ENCODE measurements at regions not wholly inside any gene's neighbourhood (a gene's known extent, or its start where the extent isn't known, plus 50 kb on each side); places are given as distances from the start of the nearest gene placed in this dataset.

GRCh38 chr10:4485636-4486035 lies 340.4 kb upstream of the AKR1E2 start:
- no peak for ATAC-seq

DNA sequence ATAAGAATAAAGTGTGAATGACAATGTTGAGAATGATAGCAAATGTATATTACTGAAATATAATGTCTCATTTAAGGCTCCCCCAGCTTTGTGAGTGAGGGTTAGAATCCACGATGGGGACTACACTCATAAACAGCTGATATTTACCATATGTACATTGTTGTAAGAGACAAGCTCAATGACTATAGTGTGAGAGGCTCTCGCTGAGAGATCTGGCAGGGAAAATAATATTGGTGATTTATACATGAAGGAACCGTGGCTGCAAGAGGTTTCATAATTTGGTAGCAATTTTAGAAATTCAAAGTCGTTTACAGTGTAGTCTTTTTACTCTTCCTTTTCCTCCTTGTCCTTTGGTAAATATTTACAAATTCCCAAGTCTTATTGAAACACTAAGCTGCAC lies 342.2 kb upstream of the AKR1E2 start:
- no peak for DNase-seq
- POLR2A ChIA-PET (ENCODE audit: unreplicated experiment) = no interaction called here
- H3F3A ChIP-seq (ENCODE audit: low read length, unreplicated experiment) = no peaks in the 10 kb centered on the region
- ATAC-seq = no peak
- H3K27ac ChIP-seq (ENCODE audit: low read length) = no peak overlapping the region
- no peaks in the 10 kb centered on the region for H3K4me1 ChIP-seq (ENCODE audit: insufficient read depth, low read length)
- H2AFZ ChIP-seq (ENCODE audit: low read length) = no peak overlapping the region
- BruUV-seq (replicated peaks) = no TSS peak
- intact Hi-C loops (cut with micrococcal nuclease) = no loop called here
- H3K27me3 ChIP-seq (ENCODE audit: low read length) = no peaks in the 10 kb centered on the region
- H3K4me2 ChIP-seq (ENCODE audit: low read length) = no peak overlapping the region
- TF ChIP-seq CTCF (conservative IDR thresholded peaks at IDR 0.05; ENCODE audit: low read depth, low read length) (no peak), EZH2phosphoT487 (IDR thresholded peaks at IDR 0.05; ENCODE audit: borderline replicate concordance, low read length) (no peak), EZH2 (IDR thresholded peaks at IDR 0.05; ENCODE audit: low read length, unreplicated experiment) (no peak)
- no peaks in the 10 kb centered on the region for H4K20me1 ChIP-seq (ENCODE audit: low read length)
- CTCF ChIA-PET = no interaction called here
- H3K9me3 ChIP-seq (ENCODE audit: low read length) = no peaks in the 10 kb centered on the region
- no peaks in the 10 kb centered on the region for H3K9me2 ChIP-seq (replicated peaks; ENCODE audit: low read length)
- no peak overlapping the region for H3K4me3 ChIP-seq (ENCODE audit: low read length)
- H3K36me3 ChIP-seq (ENCODE audit: low read depth, low read length) = no peaks in the 10 kb centered on the region
- H3K9ac ChIP-seq (ENCODE audit: low read length) = no peak overlapping the region
- no peaks in the 10 kb centered on the region for H3K79me2 ChIP-seq (ENCODE audit: low read length)

More at GRCh38 chr10:4485636-4486035, 340.4 kb upstream of the AKR1E2 start:
- Histone ChIP-seq H3K9ac (ENCODE audit: low read length) (no peak overlapping the region), H3K9me3 (ENCODE audit: low read length) (no peaks in the 10 kb centered on the region), H3K79me2 (ENCODE audit: low read length) (no peaks in the 10 kb centered on the region), H4K20me1 (ENCODE audit: low read length) (no peaks in the 10 kb centered on the region), H3K27ac (ENCODE audit: low read length) (no peak overlapping the region), H3K9me2 (replicated peaks; ENCODE audit: low read length) (no peaks in the 10 kb centered on the region), H3F3A (ENCODE audit: low read length, unreplicated experiment) (no peaks in the 10 kb centered on the region), H3K4me1 (ENCODE audit: insufficient read depth, low read length) (no peaks in the 10 kb centered on the region), H3K27me3 (ENCODE audit: low read length) (no peaks in the 10 kb centered on the region), H2AFZ (ENCODE audit: low read length) (no peak overlapping the region), H3K36me3 (ENCODE audit: low read depth, low read length) (no peaks in the 10 kb centered on the region), H3K4me3 (ENCODE audit: low read length) (no peak overlapping the region), H3K4me2 (ENCODE audit: low read length) (no peak overlapping the region)
- BruUV-seq (replicated peaks) = no TSS peak
- no peak for DNase-seq
- ChIA-PET CTCF (no interaction called here), POLR2A (ENCODE audit: unreplicated experiment) (no interaction called here)
- TF ChIP-seq CTCF (conservative IDR thresholded peaks at IDR 0.05; ENCODE audit: low read depth, low read length) = no peak
- TF ChIP-seq EZH2phosphoT487 (IDR thresholded peaks at IDR 0.05; ENCODE audit: borderline replicate concordance, low read length) = no peak
- no peak for TF ChIP-seq EZH2 (IDR thresholded peaks at IDR 0.05; ENCODE audit: low read length, unreplicated experiment)
- intact Hi-C loops (cut with micrococcal nuclease) = no loop called here

DNA sequence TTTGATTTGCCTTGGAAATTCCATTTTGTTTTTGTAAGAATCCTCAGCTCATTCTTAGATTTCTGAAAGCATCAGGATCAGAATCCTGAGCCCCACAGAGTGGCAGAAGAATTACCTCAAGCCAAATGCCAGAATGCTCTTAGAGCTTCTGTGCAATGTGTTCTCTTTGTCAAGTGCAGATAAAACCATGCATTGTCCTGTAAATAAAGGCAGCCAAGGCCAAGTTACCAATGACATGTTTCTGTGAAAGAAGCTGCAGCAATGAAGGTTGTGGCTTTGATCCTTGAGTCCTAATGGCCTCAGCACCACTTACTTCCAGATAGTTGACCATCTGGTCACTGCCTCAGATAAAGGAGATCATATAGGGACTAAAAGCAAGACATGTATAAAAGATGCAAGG lies 343.3 kb upstream of the AKR1E2 start:
- no peak for ATAC-seq
- Histone ChIP-seq H3K4me3 (ENCODE audit: low read length) (no peak overlapping the region), H3K27me3 (ENCODE audit: low read length) (no peaks in the 10 kb centered on the region), H3K36me3 (ENCODE audit: low read depth, low read length) (no peaks in the 10 kb centered on the region), H3K9ac (ENCODE audit: low read length) (no peak overlapping the region), H3K9me3 (ENCODE audit: low read length) (no peaks in the 10 kb centered on the region), H3K27ac (ENCODE audit: low read length) (no peak overlapping the region), H3K9me2 (replicated peaks; ENCODE audit: low read length) (no peaks in the 10 kb centered on the region), H2AFZ (ENCODE audit: low read length) (no peak overlapping the region), H3K4me1 (ENCODE audit: insufficient read depth, low read length) (no peaks in the 10 kb centered on the region), H3F3A (ENCODE audit: low read length, unreplicated experiment) (no peaks in the 10 kb centered on the region), H4K20me1 (ENCODE audit: low read length) (no peaks in the 10 kb centered on the region), H3K4me2 (ENCODE audit: low read length) (no peak overlapping the region), H3K79me2 (ENCODE audit: low read length) (no peaks in the 10 kb centered on the region)
- intact Hi-C loops (cut with micrococcal nuclease) = no loop called here
- TF ChIP-seq EZH2 (IDR thresholded peaks at IDR 0.05; ENCODE audit: low read length, unreplicated experiment) (no peak), EZH2phosphoT487 (IDR thresholded peaks at IDR 0.05; ENCODE audit: borderline replicate concordance, low read length) (no peak), CTCF (conservative IDR thresholded peaks at IDR 0.05; ENCODE audit: low read depth, low read length) (no peak)
- POLR2A ChIA-PET (ENCODE audit: unreplicated experiment) = no interaction called here
- CTCF ChIA-PET = no interaction called here
- DNase-seq = no peak
- BruUV-seq (replicated peaks) = no TSS peak

Data from PC-3 (cell line).